OCI-LY7 (cell line): ENCODE measurements at regions not wholly inside any gene's neighbourhood (a gene's known extent, or its start where the extent isn't known, plus 50 kb on each side); places are given as distances from the start of the nearest gene placed in this dataset.

Experiments used
- BruUV-seq: library from RNA; stranded (reverse); fragments of 400-500 nt; replicated peaks from 2 replicates; lab custom pipeline; 2021; lab: Mats Ljungman, UMichigan
- CTCF ChIA-PET: fragments of 300-600 bp; sonication (Branson Sonifier 250); formaldehyde crosslinking; loops from one replicate; lab custom pipeline; 2022; ENCODE audit warnings: antibody characterized with exemption; ENCODE audit not compliant: unreplicated experiment; lab: Charles Lee
- POLR2A ChIA-PET: fragments of 300-600 bp; sonication (Branson Sonifier 250); formaldehyde crosslinking; loops from one replicate; lab custom pipeline; 2022; ENCODE audit warnings: antibody characterized with exemption; lab: Charles Lee
- DNase-seq: peaks from one replicate; pipeline ENCODE4 v3.0.0-alpha.2; 2015; ENCODE audit warnings: low spot score
- H2AFZ ChIP-seq: fragments of 200-600 bp; sonication (generic), shearing (Covaris generic); 2 replicates; pipeline ENCODE4 v1.6.1; 2014; ENCODE audit warnings: mild to moderate bottlenecking, antibody characterized with exemption, low read length, moderate library complexity
- H3K27ac ChIP-seq: fragments of 200-600 bp; sonication (generic); 2 replicates; pipeline ENCODE4 v1.5.1; 2014; ENCODE audit warnings: mixed run types, low read depth, mild to moderate bottlenecking, moderate library complexity, low read length, inconsistent platforms; ENCODE audit not compliant: poor library complexity, severe bottlenecking
- H3K36me3 ChIP-seq: fragments of 200-600 bp; sonication (generic); 2 replicates; pipeline ENCODE4 v1.6.1; 2014; ENCODE audit warnings: mild to moderate bottlenecking, antibody characterized with exemption, low read length, moderate library complexity, mixed read lengths; ENCODE audit not compliant: insufficient read depth
- H3K4me1 ChIP-seq: fragments of 200-600 bp; sonication (generic); 2 replicates; pipeline ENCODE4 v1.5.1; 2014; ENCODE audit warnings: mild to moderate bottlenecking, low read length; ENCODE audit not compliant: insufficient read depth, poor library complexity, severe bottlenecking
- H3K4me2 ChIP-seq: fragments of 200-600 bp; sonication (generic); 2 replicates; pipeline ENCODE4 v1.6.1; 2014; ENCODE audit warnings: mild to moderate bottlenecking, low read length
- H3K4me3 ChIP-seq: fragments of 200-600 bp; sonication (generic); 2 replicates; pipeline ENCODE4 v1.5.1; 2014; ENCODE audit warnings: mild to moderate bottlenecking, low read depth, low read length; ENCODE audit not compliant: poor library complexity, severe bottlenecking
- H3K79me2 ChIP-seq: fragments of 200-600 bp; sonication (generic); 2 replicates; pipeline ENCODE4 v1.6.1; 2016; ENCODE audit warnings: low read depth, mild to moderate bottlenecking, low read length, moderate library complexity, mixed read lengths; ENCODE audit not compliant: insufficient read depth
- H3K9me2 ChIP-seq: fragments of 200-600 bp; sonication (generic); 2 replicates; pipeline ENCODE4 v1.6.1; 2016; ENCODE audit warnings: mild to moderate bottlenecking, low read length, mixed read lengths; ENCODE audit not compliant: insufficient read depth
- H3K9me3 ChIP-seq: fragments of 200-600 bp; sonication (generic); 2 replicates; pipeline ENCODE4 v1.6.1; 2014; ENCODE audit warnings: mild to moderate bottlenecking, mixed run types, low read length, mixed read lengths
- H4K20me1 ChIP-seq: fragments of 200-600 bp; sonication (generic); 2 replicates; pipeline ENCODE4 v1.6.1; 2014; ENCODE audit warnings: mild to moderate bottlenecking, antibody characterized with exemption, low read length, moderate library complexity, mixed read lengths; ENCODE audit not compliant: insufficient read depth
- CTCF ChIP-seq: fragments of 200-600 bp; sonication (generic); conservative IDR thresholded peaks from 2 replicates; pipeline ENCODE4 v1.5.1; 2014; ENCODE audit warnings: mild to moderate bottlenecking, antibody characterized with exemption, low read length, moderate library complexity, mixed read lengths
- EZH2phosphoT487 ChIP-seq: fragments of 200-600 bp; sonication (generic); IDR thresholded peaks from 2 replicates; pipeline ENCODE4 v1.6.1; 2018; ENCODE audit warnings: low read depth, borderline replicate concordance, mild to moderate bottlenecking, mixed run types, antibody characterized with exemption, low read length, moderate library complexity, mixed read lengths
- intact Hi-C: fragments of 100-400 bp; cut with micrococcal nuclease; formaldehyde crosslinking; loops from one replicate; pipeline ENCODE4 v1.10.0; 2022; ENCODE audit not compliant: unreplicated experiment

GRCh38 chr1:229131243-229132105, 139.4 kb upstream of the RAB4A start:
- Histone ChIP-seq H2AFZ (no peak overlapping the region), H4K20me1 (no peaks in the 10 kb centered on the region), H3K79me2 (no peaks in the 10 kb centered on the region), H3K4me1 (peaks cover 36% of the 10 kb centered on the region), H3K27ac (no peak overlapping the region), H3K9me2 (no peaks in the 10 kb centered on the region), H3K9me3 (peaks cover 11% of the 10 kb centered on the region; the same call in 1 of the 2 replicates), H3K4me2 (no peak overlapping the region), H3K36me3 (no peaks in the 10 kb centered on the region), H3K4me3 (no peak overlapping the region)
- ChIA-PET CTCF (no interaction called here), POLR2A (no interaction called here)
- intact Hi-C loops, result no loop called here
- no TSS peak for BruUV-seq
- DNase-seq, result no peak
- TF ChIP-seq EZH2phosphoT487, result no peak
- no peak for TF ChIP-seq CTCF

- H4K20me1 ChIP-seq, result no peaks in the 10 kb centered on the region
- H3K4me2 ChIP-seq, result no peak overlapping the region
- no peak overlapping the region for H2AFZ ChIP-seq
- H3K9me2 ChIP-seq, result no peaks in the 10 kb centered on the region
- peaks cover 42% of the 10 kb centered on the region for H3K4me1 ChIP-seq
- BruUV-seq, result no TSS peak
- intact Hi-C loops, result no loop called here
- no peak overlapping the region for H3K27ac ChIP-seq
- TF ChIP-seq CTCF (no peak), EZH2phosphoT487 (no peak)
- POLR2A ChIA-PET, result no interaction called here
- DNase-seq, result no peak
- H3K36me3 ChIP-seq, result no peaks in the 10 kb centered on the region
- H3K4me3 ChIP-seq, result no peak overlapping the region
- CTCF ChIA-PET, result no interaction called here
- H3K9me3 ChIP-seq, result peaks cover 11% of the 10 kb centered on the region; the same call in 1 of the 2 replicates
- no peaks in the 10 kb centered on the region for H3K79me2 ChIP-seq
These were observed 138.8 kb upstream of the RAB4A start for GRCh38 chr1:229132106-229132443.

DNA sequence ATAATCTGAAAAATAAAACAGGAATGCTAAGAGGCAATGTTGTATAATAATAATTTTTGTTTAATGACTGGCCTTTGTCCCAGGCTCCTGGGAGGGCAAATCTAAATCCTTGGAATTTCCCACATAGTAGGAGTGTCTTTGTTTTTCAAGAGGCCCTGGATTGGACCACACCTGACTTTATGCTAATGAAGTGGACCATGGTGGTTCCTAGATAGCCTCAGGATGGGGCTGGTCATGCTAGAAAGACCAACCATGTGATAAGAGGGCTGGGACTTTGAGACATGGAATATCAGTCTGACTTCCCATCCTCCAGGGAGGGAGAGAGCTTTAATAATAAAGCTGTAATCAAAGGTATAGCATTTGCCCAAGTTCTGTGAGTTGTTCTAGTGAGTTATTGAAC, 138.2 kb upstream of the RAB4A start:
- Histone ChIP-seq H3K9me3 (peaks cover 11% of the 10 kb centered on the region; the same call in 1 of the 2 replicates), H3K4me1 (peaks cover 42% of the 10 kb centered on the region), H3K27ac (no peak overlapping the region), H3K4me3 (no peak overlapping the region), H2AFZ (no peak overlapping the region), H3K36me3 (no peaks in the 10 kb centered on the region), H4K20me1 (no peaks in the 10 kb centered on the region), H3K9me2 (no peaks in the 10 kb centered on the region), H3K79me2 (no peaks in the 10 kb centered on the region), H3K4me2 (no peak overlapping the region)
- ChIA-PET POLR2A (no interaction called here), CTCF (no interaction called here)
- TF ChIP-seq CTCF, result no peak
- TF ChIP-seq EZH2phosphoT487, result no peak
- DNase-seq, result no peak
- intact Hi-C loops, result no loop called here
- no TSS peak for BruUV-seq
